NCI-H748 (cell line): ENCODE measurements at regions not wholly inside any gene's neighbourhood (a gene's known extent, or its start where the extent isn't known, plus 50 kb on each side); places are given as distances from the start of the nearest gene placed in this dataset.
"Not testable (repeated sequence)": the region's sequence is repeated elsewhere in the genome, so short reads cannot be mapped to it uniquely, and the experiment has no call there.

Experiments
- DNase-seq: peaks from one replicate; lab custom pipeline; 2025; ENCODE audit not compliant: unreplicated experiment; lab: John Stamatoyannopoulos, UW

- DNase-seq, result peak; percentile 96
Measured at GRCh38 chr5:17951392-17952169, 317.3 kb downstream of the TAF11L14 start.

DNA sequence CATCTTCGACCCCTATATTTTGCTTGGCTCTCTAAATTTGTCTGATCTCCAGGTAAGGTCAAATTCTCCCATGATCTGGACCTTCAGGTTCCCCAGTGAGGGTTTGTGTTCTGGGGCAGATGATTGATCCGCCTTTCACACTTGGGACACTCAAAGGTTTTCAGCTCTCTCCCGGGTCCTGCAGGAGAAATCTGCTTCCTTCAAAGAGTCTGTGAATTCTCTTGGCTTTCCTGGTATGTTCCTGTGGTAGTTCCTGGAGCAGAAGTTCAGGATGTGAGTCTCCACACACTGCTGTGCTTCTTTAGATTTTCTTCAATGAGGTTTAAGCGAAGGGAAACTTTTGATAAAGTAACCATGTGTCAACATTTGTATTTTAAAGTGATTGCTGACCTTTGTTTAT lies 318.0 kb downstream of the TAF11L14 start:
- DNase-seq, result no peak

GRCh38 chr5:17964067-17964466 lies 329.8 kb downstream of the TAF11L14 start:
- DNase-seq, result no peak

DNA sequence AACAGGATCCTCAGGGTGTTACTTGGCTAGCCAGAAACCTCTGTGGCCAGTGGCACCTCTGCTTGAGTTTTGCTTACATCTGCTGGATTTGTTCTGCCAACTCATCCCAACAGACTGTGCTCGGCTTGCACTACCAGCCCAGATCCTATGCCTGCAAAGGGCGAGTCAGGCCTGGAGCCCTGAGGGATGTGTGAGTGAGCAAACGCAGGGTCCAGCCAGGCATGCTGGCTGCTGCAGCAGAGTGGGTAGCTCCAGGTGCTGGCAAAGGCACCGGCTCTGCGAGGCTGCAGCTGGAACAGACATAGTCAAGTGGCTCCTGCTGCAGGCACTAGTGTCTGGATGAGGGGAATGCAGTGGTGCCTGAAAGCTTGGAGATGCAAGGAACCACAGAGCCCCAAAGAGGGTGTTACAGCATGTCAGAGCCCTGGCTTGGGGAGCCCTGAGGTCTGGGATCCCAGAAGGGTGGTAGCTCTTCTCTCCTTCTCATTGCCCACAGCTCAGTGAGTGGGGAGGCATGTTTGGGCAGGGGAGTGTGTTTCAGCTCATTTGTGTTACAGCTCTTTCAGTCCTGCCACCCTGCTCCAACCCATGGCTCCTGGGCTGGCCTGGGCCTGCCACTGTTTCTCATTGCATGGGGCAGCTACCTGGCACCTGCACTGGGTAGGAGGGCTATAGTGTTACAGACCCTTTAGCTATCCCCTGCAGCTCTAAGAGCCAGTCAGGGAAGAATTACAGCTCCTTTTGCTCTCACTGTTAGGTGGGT lies 332.6 kb downstream of the TAF11L14 start:
- no peak for DNase-seq

GRCh38 chr5:17976404-17976803 lies 342.1 kb downstream of the TAF11L14 start:
- no peak for DNase-seq

GRCh38 chr5:17978954-17979353 lies 344.7 kb downstream of the TAF11L14 start:
- DNase-seq, result no peak

DNA sequence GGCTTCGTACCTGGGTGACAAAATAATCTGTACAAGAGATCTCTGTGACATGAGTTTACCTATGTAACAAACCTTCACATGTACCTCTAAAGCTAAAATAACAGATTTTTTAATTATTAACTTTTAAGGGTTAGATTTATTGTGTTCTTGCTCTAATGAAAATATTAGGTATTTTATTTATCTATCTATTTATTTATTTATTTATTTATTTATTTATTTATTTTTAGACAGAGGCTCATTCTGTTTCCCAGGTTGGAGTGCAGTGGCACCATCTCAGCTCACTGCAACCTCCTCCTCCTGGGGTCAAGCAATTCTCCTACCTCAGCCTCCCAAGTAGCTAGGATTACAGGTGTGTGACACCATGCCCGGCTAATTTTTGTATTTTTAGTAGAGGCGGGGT lies 348.4 kb downstream of the TAF11L14 start:
- DNase-seq, result not testable (repeated sequence)

- DNase-seq, result peak; percentile 84
Measured at GRCh38 chr5:17989036-17989435, 354.8 kb downstream of the TAF11L14 start.

- DNase-seq, result peak; percentile 100
Measured at GRCh38 chr5:17989567-17990563, 355.6 kb downstream of the TAF11L14 start.

- DNase-seq, result peak; percentile 98
Measured at GRCh38 chr5:17991775-17992174, 357.5 kb downstream of the TAF11L14 start.

DNA sequence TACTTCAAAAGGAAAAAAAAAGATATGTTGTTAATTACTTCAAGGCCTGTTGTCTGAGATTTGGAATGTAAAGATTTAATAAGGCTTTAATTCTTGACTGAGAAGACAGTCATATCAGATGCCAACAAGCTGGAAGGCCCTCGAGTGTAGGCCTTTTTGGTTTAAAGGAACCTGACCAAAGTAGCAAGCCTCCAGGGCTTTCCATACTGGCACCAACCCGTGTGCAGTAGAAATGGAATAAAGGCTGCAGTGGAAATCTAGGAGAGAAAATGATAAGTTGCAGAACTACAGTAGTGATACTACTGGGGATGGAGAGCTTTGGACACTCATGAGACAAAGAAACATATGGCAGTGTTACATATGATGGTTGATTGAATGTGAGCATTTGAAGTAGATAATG lies 358.0 kb downstream of the TAF11L14 start:
- peak; percentile 70 for DNase-seq

DNA sequence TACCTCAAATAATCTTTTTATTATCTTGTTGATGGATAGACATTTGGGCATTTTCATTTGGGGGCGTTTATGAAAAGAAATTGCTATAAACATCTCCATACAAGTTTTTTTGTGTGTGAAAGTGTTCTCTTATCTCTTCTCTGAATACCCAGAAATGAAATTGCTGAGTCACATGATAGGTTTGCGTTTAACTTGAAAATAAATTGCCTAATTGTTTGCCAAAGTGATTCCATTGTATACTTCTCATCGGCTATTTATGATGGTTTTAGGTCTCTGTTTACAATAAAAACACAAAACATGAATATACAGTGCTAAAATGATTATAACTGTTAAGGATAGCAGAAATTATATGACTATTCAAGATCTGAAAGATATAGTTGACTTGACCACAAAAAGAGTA lies 361.7 kb downstream of the TAF11L14 start:
- DNase-seq, result peak; percentile 89

- no peak for DNase-seq
Measured at GRCh38 chr5:17999858-18000257, 365.6 kb downstream of the TAF11L14 start.

- DNase-seq, result no peak
Measured at GRCh38 chr5:18000744-18001143, 366.5 kb downstream of the TAF11L14 start.

GRCh38 chr5:18003312-18003711 lies 369.1 kb downstream of the TAF11L14 start:
- DNase-seq, result no peak

DNA sequence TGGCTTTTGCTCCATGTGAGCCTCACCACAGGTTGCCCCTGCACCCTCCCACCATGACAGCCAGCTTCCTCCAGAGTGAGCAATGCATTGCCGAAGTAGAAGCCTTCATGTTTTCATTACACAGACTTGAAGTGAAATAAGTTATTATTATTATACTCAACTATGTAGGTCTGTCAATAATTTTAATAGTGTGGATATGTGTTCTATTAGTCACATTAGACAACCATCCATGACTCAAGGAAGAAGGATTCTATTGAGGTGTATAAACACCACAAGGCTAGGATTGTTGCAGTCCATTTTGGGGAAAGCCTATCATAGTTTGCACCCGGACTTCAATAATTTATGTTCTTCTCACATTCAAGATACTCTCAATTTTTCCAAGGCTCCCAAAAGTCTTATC lies 369.5 kb downstream of the TAF11L14 start:
- DNase-seq, result no peak

- DNase-seq, result not testable (repeated sequence)
Measured at GRCh38 chr5:18006235-18006634, 372.0 kb downstream of the TAF11L14 start.

DNA sequence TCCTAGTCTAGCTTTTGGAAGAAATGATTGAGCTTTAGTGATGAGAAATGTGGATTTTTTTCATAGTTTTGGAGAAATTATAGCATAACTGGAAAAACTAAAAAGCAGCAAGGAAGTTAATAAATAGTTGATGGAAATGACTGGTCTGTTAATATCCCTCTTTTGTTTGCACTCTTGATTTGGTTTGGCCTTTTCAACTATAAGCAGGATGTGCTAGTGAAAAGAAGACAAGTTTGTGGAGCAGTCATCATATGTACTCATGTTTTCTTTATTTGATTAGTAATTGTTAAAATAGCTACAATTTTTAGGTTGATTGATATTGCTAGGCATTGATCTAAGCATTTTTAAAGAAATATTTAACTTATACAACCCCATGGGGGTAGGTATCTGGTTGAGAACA lies 374.7 kb downstream of the TAF11L14 start:
- no peak for DNase-seq

GRCh38 chr5:18010053-18010452 lies 375.8 kb downstream of the TAF11L14 start:
- peak; percentile 54 for DNase-seq

DNA sequence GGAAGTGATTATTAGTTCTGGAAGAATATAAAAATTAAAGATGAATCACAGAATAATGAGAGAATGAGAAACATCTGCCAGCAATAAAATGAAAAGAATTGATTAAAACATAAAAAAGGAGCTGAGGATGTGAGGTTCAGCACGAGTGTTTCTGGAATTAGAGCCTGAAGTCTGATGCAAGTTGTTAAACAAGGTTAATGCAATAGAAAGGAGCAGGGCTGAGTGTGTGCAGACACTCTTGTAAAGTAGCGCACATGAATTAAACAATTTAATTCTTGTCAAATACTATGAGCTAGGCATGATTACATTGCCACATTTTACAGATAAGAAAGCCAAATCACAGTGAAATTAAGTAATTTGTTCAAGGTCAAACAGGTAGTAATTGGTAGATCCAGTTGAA lies 384.2 kb downstream of the TAF11L14 start:
- DNase-seq, result peak; percentile 57

GRCh38 chr5:18023275-18023674 lies 389.0 kb downstream of the TAF11L14 start:
- peak; percentile 100 for DNase-seq
